GM19328 (cell line): ENCODE measurements at regions not wholly inside any gene's neighbourhood (a gene's known extent, or its start where the extent isn't known, plus 50 kb on each side); places are given as distances from the start of the nearest gene placed in this dataset.

Experiments
- ATAC-seq: cut with Tn5 transposase; IDR thresholded peaks from one replicate; pipeline ENCODE4 v1.9.1; 2021; ENCODE audit warnings: mild to moderate bottlenecking, moderate library complexity; ENCODE audit not compliant: unreplicated experiment

- ATAC-seq, result no peak
Observed at GRCh38 chr17:79235808-79236207, 161.2 kb downstream of the ENGASE start.

- ATAC-seq, result no peak
Observed at GRCh38 chr17:79233916-79234551, 159.4 kb downstream of the ENGASE start.

- ATAC-seq, result no peak
Observed at GRCh38 chr17:79232957-79233356, 158.3 kb downstream of the ENGASE start.

- ATAC-seq, result no peak
Observed at GRCh38 chr17:79231766-79232287, 157.2 kb downstream of the ENGASE start.

GRCh38 chr17:79230576-79230975, 156.0 kb downstream of the ENGASE start:
- no peak for ATAC-seq

- ATAC-seq, result no peak
Observed at GRCh38 chr17:79226037-79226436, 151.4 kb downstream of the ENGASE start.

- no peak for ATAC-seq
Observed at GRCh38 chr17:79224903-79225302, 150.3 kb downstream of the ENGASE start.

GRCh38 chr17:79224476-79224875, 149.9 kb downstream of the ENGASE start:
- no peak for ATAC-seq

GRCh38 chr17:79223953-79224352, 149.3 kb downstream of the ENGASE start:
- ATAC-seq, result no peak

GRCh38 chr17:79223471-79223870, 148.8 kb downstream of the ENGASE start:
- ATAC-seq, result no peak

GRCh38 chr17:79221597-79221996, 147.0 kb downstream of the ENGASE start:
- ATAC-seq, result no peak

- ATAC-seq, result no peak
Observed at GRCh38 chr17:79220713-79221291, 146.2 kb downstream of the ENGASE start.

- ATAC-seq, result no peak
Observed at GRCh38 chr17:79220201-79220712, 145.6 kb downstream of the ENGASE start.

GRCh38 chr17:79219208-79219935, 144.7 kb downstream of the ENGASE start:
- ATAC-seq, result no peak

- no peak for ATAC-seq
Observed at GRCh38 chr17:79218825-79219200, 144.2 kb downstream of the ENGASE start.

- ATAC-seq, result no peak
Observed at GRCh38 chr17:79218175-79218824, 143.7 kb downstream of the ENGASE start.

- ATAC-seq, result no peak
Observed at GRCh38 chr17:79217473-79218135, 143.0 kb downstream of the ENGASE start.

GRCh38 chr17:79216826-79217225, 142.2 kb downstream of the ENGASE start:
- ATAC-seq, result no peak

GRCh38 chr17:79216391-79216790, 141.8 kb downstream of the ENGASE start:
- ATAC-seq, result no peak

- no peak for ATAC-seq
Observed at GRCh38 chr17:79215631-79216030, 141.0 kb downstream of the ENGASE start.
